GM12872 (cell line): ENCODE measurements at regions not wholly inside any gene's neighbourhood (a gene's known extent, or its start where the extent isn't known, plus 50 kb on each side); places are given as distances from the start of the nearest gene placed in this dataset.

Experiments used
- CTCF ChIP-seq: IDR thresholded peaks from 3 replicates; pipeline ENCODE4 v1.5.1; 2011; ENCODE audit warnings: low read depth, mild to moderate bottlenecking, low read length, moderate library complexity; ENCODE audit not compliant: insufficient read depth

- no peak for TF ChIP-seq CTCF
Measured at GRCh38 chr13:90455067-90455466, 892.4 kb upstream of the MIR17HG start.

- no peak for TF ChIP-seq CTCF
Measured at GRCh38 chr13:90455823-90456222, 891.7 kb upstream of the MIR17HG start.

GRCh38 chr13:90461398-90461797 lies 886.1 kb upstream of the MIR17HG start:
- no peak for TF ChIP-seq CTCF

- TF ChIP-seq CTCF, result no peak
Measured at GRCh38 chr13:90477216-90477615, 870.3 kb upstream of the MIR17HG start.

- TF ChIP-seq CTCF, result no peak
Measured at GRCh38 chr13:90483906-90484305, 863.6 kb upstream of the MIR17HG start.

GRCh38 chr13:90485436-90485835 lies 862.1 kb upstream of the MIR17HG start:
- no peak for TF ChIP-seq CTCF

- TF ChIP-seq CTCF, result no peak
Measured at GRCh38 chr13:90492872-90493271, 854.6 kb upstream of the MIR17HG start.

- no peak for TF ChIP-seq CTCF
Measured at GRCh38 chr13:90493667-90494066, 853.8 kb upstream of the MIR17HG start.
